ENCODE measurements at regions not wholly inside any gene's neighbourhood (a gene's known extent, or its start where the extent isn't known, plus 50 kb on each side); places are given as distances from the start of the nearest gene placed in this dataset.

- Histone ChIP-seq H3K4me3 (ENCODE audit: low read length) (no peak overlapping the region), H3F3A (ENCODE audit: control insufficient read depth, insufficient read depth) (no peaks in the 10 kb centered on the region), H3K79me2 (ENCODE audit: control insufficient read depth, low read length) (no peaks in the 10 kb centered on the region), H3K4me2 (ENCODE audit: low read length) (no peak overlapping the region), H3K4me1 (ENCODE audit: control insufficient read depth, low read length) (no peaks in the 10 kb centered on the region), H3K9me2 (replicated peaks; ENCODE audit: control insufficient read depth, low read length) (no peaks in the 10 kb centered on the region), H3K36me3 (ENCODE audit: control insufficient read depth, low read length) (no peaks in the 10 kb centered on the region), H3K9me3 (ENCODE audit: control insufficient read depth, insufficient read depth, low read length) (no peaks in the 10 kb centered on the region), H3K27ac (ENCODE audit: low read depth, low read length) (no peak overlapping the region), H4K20me1 (ENCODE audit: control insufficient read depth, insufficient read depth, low read depth, low read length) (0 out of 2 replicates have a peak, but pooled peaks cover 2% of the 10 kb centered on the region), H3K27me3 (ENCODE audit: control insufficient read depth, low read length) (peaks cover 4% of the 10 kb centered on the region; the same call in 1 of the 2 replicates)
- TF ChIP-seq CTCF (IDR thresholded peaks at IDR 0.05; ENCODE audit: low read depth, low read length, poor library complexity, severe bottlenecking) (peak; percentile 62), EZH2phosphoT487 (IDR thresholded peaks at IDR 0.05; ENCODE audit: borderline replicate concordance, low read length) (no peak)
Observed at GRCh38 chr12:98002887-98003493, 512.4 kb upstream of the TMPO start.

GRCh38 chr12:98007963-98008362 is 507.4 kb upstream of the TMPO start:
- TF ChIP-seq EZH2phosphoT487 (IDR thresholded peaks at IDR 0.05; ENCODE audit: borderline replicate concordance, low read length), result no peak
- TF ChIP-seq CTCF (IDR thresholded peaks at IDR 0.05; ENCODE audit: low read depth, low read length, poor library complexity, severe bottlenecking), result no peak
- Histone ChIP-seq H3K36me3 (ENCODE audit: control insufficient read depth, low read length) (no peaks in the 10 kb centered on the region), H4K20me1 (ENCODE audit: control insufficient read depth, insufficient read depth, low read depth, low read length) (0 out of 2 replicates have a peak, but pooled peaks cover 2% of the 10 kb centered on the region)

GRCh38 chr12:98013560-98013959 is 501.8 kb upstream of the TMPO start:
- H3K4me2 ChIP-seq (ENCODE audit: low read length), result no peak overlapping the region
- no peaks in the 10 kb centered on the region for H3K36me3 ChIP-seq (ENCODE audit: control insufficient read depth, low read length)
- TF ChIP-seq EZH2phosphoT487 (IDR thresholded peaks at IDR 0.05; ENCODE audit: borderline replicate concordance, low read length), result no peak
- TF ChIP-seq CTCF (IDR thresholded peaks at IDR 0.05; ENCODE audit: low read depth, low read length, poor library complexity, severe bottlenecking), result no peak

More at GRCh38 chr12:98007963-98008362, 507.4 kb upstream of the TMPO start:
- H3K79me2 ChIP-seq (ENCODE audit: control insufficient read depth, low read length), result no peaks in the 10 kb centered on the region
- H3K9me2 ChIP-seq (replicated peaks; ENCODE audit: control insufficient read depth, low read length), result no peaks in the 10 kb centered on the region
- no peak overlapping the region for H3K27ac ChIP-seq (ENCODE audit: low read depth, low read length)
- no peaks in the 10 kb centered on the region for H3K9me3 ChIP-seq (ENCODE audit: control insufficient read depth, insufficient read depth, low read length)
- peaks cover 4% of the 10 kb centered on the region; the same call in 1 of the 2 replicates for H3K27me3 ChIP-seq (ENCODE audit: control insufficient read depth, low read length)
- H3K4me2 ChIP-seq (ENCODE audit: low read length), result no peak overlapping the region
- no peaks in the 10 kb centered on the region for H3K4me1 ChIP-seq (ENCODE audit: control insufficient read depth, low read length)
- H3K4me3 ChIP-seq (ENCODE audit: low read length), result no peak overlapping the region
- no peaks in the 10 kb centered on the region for H3F3A ChIP-seq (ENCODE audit: control insufficient read depth, insufficient read depth)

More at GRCh38 chr12:98013560-98013959, 501.8 kb upstream of the TMPO start:
- Histone ChIP-seq H3F3A (ENCODE audit: control insufficient read depth, insufficient read depth) (no peaks in the 10 kb centered on the region), H3K27ac (ENCODE audit: low read depth, low read length) (no peak overlapping the region), H3K79me2 (ENCODE audit: control insufficient read depth, low read length) (no peaks in the 10 kb centered on the region), H4K20me1 (ENCODE audit: control insufficient read depth, insufficient read depth, low read depth, low read length) (no peaks in the 10 kb centered on the region), H3K4me1 (ENCODE audit: control insufficient read depth, low read length) (no peaks in the 10 kb centered on the region), H3K27me3 (ENCODE audit: control insufficient read depth, low read length) (no peaks in the 10 kb centered on the region), H3K4me3 (ENCODE audit: low read length) (no peak overlapping the region), H3K9me2 (replicated peaks; ENCODE audit: control insufficient read depth, low read length) (no peaks in the 10 kb centered on the region), H3K9me3 (ENCODE audit: control insufficient read depth, insufficient read depth, low read length) (no peaks in the 10 kb centered on the region)

All from DOHH2 (cell line).